HepG2 (cell line): ENCODE measurements at regions not wholly inside any gene's neighbourhood (a gene's known extent, or its start where the extent isn't known, plus 50 kb on each side); places are given as distances from the start of the nearest gene placed in this dataset.

Source experiments
- ATAC-seq: fragments of 200-7000 bp; cut with Tn5 transposase; 3 replicates; pipeline ENCODE4 v1.9.1; 2020; ENCODE audit warnings: mild to moderate bottlenecking, moderate library complexity
- BruUV-seq: library from RNA; stranded (reverse); fragments of 400-500 nt; replicated peaks from 2 replicates; lab custom pipeline; 2021; lab: Mats Ljungman, UMichigan
- CTCF ChIA-PET: fragments of 300-600 bp; formaldehyde crosslinking; extraction: SDS; loops from one replicate; lab custom pipeline; 2021; ENCODE audit warnings: low total read pairs, inconsistent platforms, low intra/inter-chr PET ratio; lab: Yijun Ruan, JAX
- POLR2A ChIA-PET: fragments of 350-600 bp; sonication (Branson Sonifier 250); formaldehyde crosslinking; loops from one replicate; lab custom pipeline; 2020; ENCODE audit warnings: antibody characterized with exemption, inconsistent platforms; lab: Yijun Ruan, JAX
- DNase-seq: peaks from one replicate; pipeline ENCODE4 v3.0.0-alpha.2; 2015; ENCODE audit warnings: low spot score
- FAIRE-seq: peaks from 3 replicates; lab custom pipeline; 2011; peaks lifted over from hg19 to GRCh38; lab: Jason Lieb, UNC
- H2AFZ ChIP-seq: one replicate; pipeline ENCODE4 v1.6.1; 2011; ENCODE audit warnings: low read length, inconsistent platforms
- H3K27ac ChIP-seq: fragments of 300-600 bp; 3 replicates; pipeline ENCODE4 v1.8.0; 2011; ENCODE audit warnings: mixed run types, mild to moderate bottlenecking, mixed read lengths, low read length, inconsistent platforms; ENCODE audit not compliant: insufficient read depth; ENCODE audit errors: extremely low read length
- H3K27me3 ChIP-seq, 2 experiments: fragments of 200-600 bp in 1 of 2; 2 replicates in 1 of 2; 3 replicates in 1 of 2; pipeline versions ENCODE4 v1.6.0 to v1.8.0; 2011; ENCODE audit warnings: low read length in 2 of 2, mild to moderate bottlenecking in 2 of 2, moderate library complexity in 2 of 2, inconsistent platforms in 1 of 2; ENCODE audit not compliant: insufficient read depth in 2 of 2, control insufficient read depth in 1 of 2
- H3K36me3 ChIP-seq, 2 experiments: fragments of 200-600 bp in 1 of 2; replicated peaks in 1 of 2; 2 replicates in 1 of 2; 3 replicates in 1 of 2; pipeline versions ENCODE4 v1.5.1 to v1.8.0; 2011; ENCODE audit warnings: low read length in 2 of 2, inconsistent platforms in 1 of 2; ENCODE audit not compliant: insufficient read depth in 2 of 2, control insufficient read depth in 1 of 2
- H3K4me1 ChIP-seq: 2 replicates; pipeline ENCODE4 v1.5.1; 2012; ENCODE audit warnings: low read length, inconsistent platforms; ENCODE audit not compliant: insufficient read depth
- H3K4me2 ChIP-seq: 2 replicates; pipeline ENCODE4 v1.6.0; 2011; ENCODE audit warnings: low read depth, low read length, inconsistent platforms
- H3K4me3 ChIP-seq, 3 experiments: fragments of 200-600 bp in 1 of 3; sonication (generic), shearing (Covaris generic) in 1 of 3; replicated peaks in 1 of 3; 2 replicates each; pipeline ENCODE4 v1.5.1; 2011 to 2016; ENCODE audit warnings: low read length in 3 of 3, inconsistent platforms in 2 of 3, low read depth in 2 of 3, mild to moderate bottlenecking in 2 of 3, control low read depth in 1 of 3, mixed read lengths in 1 of 3; ENCODE audit not compliant: insufficient read depth in 1 of 3
- H3K79me2 ChIP-seq: one replicate; pipeline ENCODE4 v1.6.1; 2011; ENCODE audit warnings: low read length, inconsistent platforms; ENCODE audit not compliant: insufficient read depth
- H3K9ac ChIP-seq: 2 replicates; pipeline ENCODE4 v1.6.0; 2011; ENCODE audit warnings: mild to moderate bottlenecking, low read depth, low read length, inconsistent platforms; ENCODE audit not compliant: insufficient read depth
- H3K9me3 ChIP-seq: 2 replicates; pipeline ENCODE4 v1.5.1; 2012; ENCODE audit warnings: mild to moderate bottlenecking, low read length
- H4K20me1 ChIP-seq: 2 replicates; pipeline ENCODE4 v1.6.0; 2011; ENCODE audit warnings: inconsistent platforms, mild to moderate bottlenecking, low read length, moderate library complexity; ENCODE audit not compliant: insufficient read depth
- AHR ChIP-seq: IDR thresholded peaks from 2 replicates; pipeline ENCODE4 v1.6.1; 2018; ENCODE audit warnings: missing genetic modification reagents, missing compliant biosample characterization
- CCAR2 ChIP-seq: fragments of 200-400 bp; formaldehyde crosslinking; optimal IDR thresholded peaks from 2 replicates; pipeline ENCODE3; 2018; ENCODE audit warnings: low read depth, mild to moderate bottlenecking, low read length, moderate library complexity
- DR1 ChIP-seq: sonication (generic); formaldehyde crosslinking; IDR thresholded peaks from 2 replicates; pipeline ENCODE4 v1.8.0; 2021; ENCODE audit warnings: mild to moderate bottlenecking, missing genetic modification reagents, inconsistent platforms
- GMEB1 ChIP-seq: sonication (generic); formaldehyde crosslinking; IDR thresholded peaks from 2 replicates; pipeline ENCODE4 v1.5.1; 2020; ENCODE audit warnings: missing genetic modification reagents, mild to moderate bottlenecking, borderline replicate concordance
- NFE2 ChIP-seq: sonication (generic); formaldehyde crosslinking; IDR thresholded peaks from 2 replicates; pipeline ENCODE4 v1.4.0; 2020; ENCODE audit warnings: missing genetic modification reagents
- POLR2AphosphoS2 ChIP-seq: IDR thresholded peaks from 2 replicates; pipeline ENCODE4 v1.6.1; 2011; ENCODE audit warnings: low read depth, low read length, improper control_type of control experiment
- TAF15 ChIP-seq: fragments of 200-400 bp; formaldehyde crosslinking; IDR thresholded peaks from one replicate; pipeline ENCODE4 v1.6.1; 2018; ENCODE audit warnings: mild to moderate bottlenecking, low read depth, low read length; ENCODE audit not compliant: poor library complexity, severe bottlenecking
- ZBTB4 ChIP-seq: sonication (generic); formaldehyde crosslinking; IDR thresholded peaks from 2 replicates; pipeline ENCODE4 v1.4.0; 2020; ENCODE audit warnings: missing genetic modification reagents, mild to moderate bottlenecking, borderline replicate concordance
- ZNF224 ChIP-seq: sonication (generic); formaldehyde crosslinking; IDR thresholded peaks from 2 replicates; pipeline ENCODE4 v1.5.0; 2020; ENCODE audit warnings: mild to moderate bottlenecking, missing genetic modification reagents
- ZNF430 ChIP-seq: sonication (generic); formaldehyde crosslinking; IDR thresholded peaks from 2 replicates; pipeline ENCODE4 v1.9.0; 2021; ENCODE audit warnings: mild to moderate bottlenecking, missing genetic modification reagents
- ZNF740 ChIP-seq: sonication (generic); formaldehyde crosslinking; IDR thresholded peaks from 2 replicates; pipeline ENCODE4 v1.4.0; 2020; ENCODE audit warnings: missing genetic modification reagents
- WGBS: methylation state at CpG from one replicate; pipeline ENCODE4 v1.1.6; 2017; ENCODE audit warnings: low lambda C conversion rate; 5-methylcytosine and 5-hydroxymethylcytosine counted together
- in situ Hi-C: cut with HindIII; loops from 2 replicates; pipeline ENCODE4 v1.10.0; 2017; ENCODE audit warnings: low pct_unique_long_range_greater_than_20kb; ENCODE audit not compliant: extremely low pct_ligation_motif_present
- intact Hi-C: fragments of 100-400 bp; cut with micrococcal nuclease; formaldehyde crosslinking; loops from one replicate; pipeline ENCODE4 v1.10.0; 2022; ENCODE audit not compliant: unreplicated experiment

GRCh38 chr15:62805502-62805901 is 237.0 kb upstream of the TPM1 start (continued):
- TF ChIP-seq ZBTB4 (CRISPR knock-in tag), result no peak
- TF ChIP-seq GMEB1 (CRISPR knock-in tag), result no peak

- FAIRE-seq, result no peak
- Histone ChIP-seq H3K27me3 (no peaks in the 10 kb centered on the region; a peak in 1 of 5 replicates), H4K20me1 (no peaks in the 10 kb centered on the region), H3K9me3 (no peaks in the 10 kb centered on the region), H3K4me1 (peaks cover 47% of the 10 kb centered on the region), H3K79me2 (no peaks in the 10 kb centered on the region), H3K4me3 (no peak overlapping the region), H3K27ac (no peak overlapping the region), H3K4me2 (no peak overlapping the region), H3K9ac (no peak overlapping the region), H2AFZ (no peak overlapping the region), H3K36me3 (peaks cover 1 to 3% of the 10 kb centered on the region in 2 experiments; a peak in 2 of 5 replicates)
- ChIA-PET CTCF (no interaction called here), POLR2A (no interaction called here)
- in situ Hi-C loops (no loop called here), intact Hi-C loops (no loop called here)
- no peak for DNase-seq
- WGBS, result 93% methylated on average over 9 of the region's 11 CpGs
- ATAC-seq, result no peak
- TF ChIP-seq DR1 (no peak), CCAR2 (no peak), ZNF224 (CRISPR knock-in tag) (no peak), POLR2AphosphoS2 (no peak), ZNF740 (no peak), ZNF430 (no peak), AHR (CRISPR knock-in tag) (no peak), TAF15 (no peak), NFE2 (CRISPR knock-in tag) (no peak)
- BruUV-seq, result no TSS peak
Measured at GRCh38 chr15:62807539-62808130, 234.9 kb upstream of the TPM1 start.
